ENCODE measurements at regions not wholly inside any gene's neighbourhood (a gene's known extent, or its start where the extent isn't known, plus 50 kb on each side); places are given as distances from the start of the nearest gene placed in this dataset.

DNA sequence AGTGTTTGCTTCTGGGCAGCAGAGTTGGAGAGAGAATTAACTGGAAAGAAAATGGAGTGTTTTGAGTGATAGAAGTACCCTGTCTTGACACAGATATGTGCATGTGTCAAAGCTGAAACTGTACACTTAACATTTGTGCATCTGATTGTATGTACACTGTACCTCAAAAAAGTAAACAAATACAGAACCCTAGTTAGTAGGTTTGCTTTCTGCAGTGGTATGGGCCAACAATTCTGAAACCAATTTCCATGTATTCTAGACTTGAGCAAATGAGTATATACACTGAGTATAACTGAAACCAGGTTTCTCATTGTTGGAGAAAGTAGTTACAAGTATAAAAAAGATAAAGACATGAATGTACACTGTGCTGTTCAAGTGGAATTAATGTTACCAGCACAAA lies 52.4 kb downstream of the ELAPOR2 start:
- TF ChIP-seq, protein P1, sequence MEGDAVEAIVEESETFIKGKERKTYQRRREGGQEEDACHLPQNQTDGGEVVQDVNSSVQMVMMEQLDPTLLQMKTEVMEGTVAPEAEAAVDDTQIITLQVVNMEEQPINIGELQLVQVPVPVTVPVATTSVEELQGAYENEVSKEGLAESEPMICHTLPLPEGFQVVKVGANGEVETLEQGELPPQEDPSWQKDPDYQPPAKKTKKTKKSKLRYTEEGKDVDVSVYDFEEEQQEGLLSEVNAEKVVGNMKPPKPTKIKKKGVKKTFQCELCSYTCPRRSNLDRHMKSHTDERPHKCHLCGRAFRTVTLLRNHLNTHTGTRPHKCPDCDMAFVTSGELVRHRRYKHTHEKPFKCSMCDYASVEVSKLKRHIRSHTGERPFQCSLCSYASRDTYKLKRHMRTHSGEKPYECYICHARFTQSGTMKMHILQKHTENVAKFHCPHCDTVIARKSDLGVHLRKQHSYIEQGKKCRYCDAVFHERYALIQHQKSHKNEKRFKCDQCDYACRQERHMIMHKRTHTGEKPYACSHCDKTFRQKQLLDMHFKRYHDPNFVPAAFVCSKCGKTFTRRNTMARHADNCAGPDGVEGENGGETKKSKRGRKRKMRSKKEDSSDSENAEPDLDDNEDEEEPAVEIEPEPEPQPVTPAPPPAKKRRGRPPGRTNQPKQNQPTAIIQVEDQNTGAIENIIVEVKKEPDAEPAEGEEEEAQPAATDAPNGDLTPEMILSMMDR (IDR thresholded peaks at IDR 0.05; ENCODE audit: insufficient read depth, low read length, severe bottlenecking), result no peak
- Histone ChIP-seq H3K27me3 (ENCODE audit: control insufficient read depth, insufficient read depth, low read length) (no peaks in the 10 kb centered on the region), H3K36me3 (ENCODE audit: control insufficient read depth, insufficient read depth, low read length) (no peaks in the 10 kb centered on the region), H3K4me3 (ENCODE audit: low read depth, low read length) (no peak overlapping the region)
- FAIRE-seq, result no peak
- no peak for DNase-seq (ENCODE audit: low read depth)

DNA sequence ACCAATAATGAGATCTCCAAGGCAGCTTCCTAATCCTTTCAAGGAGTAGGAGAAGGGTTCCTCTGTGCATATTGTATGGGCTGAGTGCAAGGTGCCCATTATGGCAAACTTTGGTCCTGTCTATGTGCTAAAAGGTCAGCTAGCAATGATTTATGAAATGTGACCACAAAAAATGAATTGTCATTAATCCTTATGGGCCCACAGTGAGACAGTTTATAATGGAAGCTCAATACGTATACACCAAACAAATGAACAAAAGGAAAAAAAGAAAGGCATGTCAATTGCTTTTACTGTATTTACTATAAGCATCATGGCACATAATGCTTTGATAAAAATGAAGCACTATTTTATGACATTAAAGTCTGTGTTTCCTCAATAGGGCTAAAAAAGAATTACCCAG lies 54.5 kb downstream of the ELAPOR2 start:
- TF ChIP-seq, protein P1 (IDR thresholded peaks at IDR 0.05; ENCODE audit: insufficient read depth, low read length, severe bottlenecking), result no peak
- no peak overlapping the region for H3K4me3 ChIP-seq (ENCODE audit: low read depth, low read length)
- no peaks in the 10 kb centered on the region for H3K36me3 ChIP-seq (ENCODE audit: control insufficient read depth, insufficient read depth, low read length)
- FAIRE-seq, result no peak
- H3K27me3 ChIP-seq (ENCODE audit: control insufficient read depth, insufficient read depth, low read length), result no peaks in the 10 kb centered on the region
- DNase-seq (ENCODE audit: low read depth), result no peak

DNA sequence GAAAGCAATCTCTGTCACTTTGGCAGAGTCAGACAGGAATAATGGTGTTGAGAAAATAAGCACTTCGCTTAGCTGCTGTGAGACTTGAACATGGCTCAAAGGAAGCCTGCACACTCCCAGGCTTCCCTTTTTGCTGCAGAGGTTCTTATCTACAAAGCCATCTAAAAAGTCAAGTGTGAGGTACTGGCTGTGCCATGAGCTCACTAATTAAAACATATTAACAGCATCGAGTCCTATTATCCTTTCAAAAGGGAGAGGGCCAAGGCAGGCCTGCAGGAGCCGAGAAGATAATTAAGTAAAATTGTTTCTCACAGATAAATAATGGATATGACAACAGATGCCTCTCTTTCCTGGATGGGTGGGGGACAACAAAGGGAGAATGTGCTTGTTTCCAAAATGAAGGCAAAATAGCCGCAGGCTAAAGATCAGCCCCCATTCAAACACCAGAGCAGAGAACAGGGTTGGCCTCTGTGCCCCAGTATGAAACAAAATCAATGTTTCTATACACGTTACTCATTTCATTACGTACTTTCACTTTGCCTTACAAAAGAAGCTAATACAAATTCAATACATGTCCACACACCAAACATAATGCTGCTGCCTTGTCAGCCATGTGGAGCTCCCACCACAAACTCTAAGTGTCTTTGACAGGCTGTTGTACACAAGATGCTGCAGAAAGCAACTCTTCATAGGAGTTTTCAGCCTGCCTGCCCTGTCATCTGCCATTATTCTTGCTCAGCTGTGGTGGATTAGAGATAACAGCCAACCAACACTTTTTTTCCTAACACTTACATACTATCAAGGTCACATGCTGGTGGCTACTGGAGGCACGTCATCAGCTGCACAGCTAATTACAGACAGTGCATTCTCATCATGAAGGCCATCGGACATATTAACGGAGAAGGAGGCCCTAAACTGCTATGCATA lies 55.3 kb downstream of the ELAPOR2 start:
- H3K27me3 ChIP-seq (ENCODE audit: control insufficient read depth, insufficient read depth, low read length), result no peaks in the 10 kb centered on the region
- TF ChIP-seq, protein P1 (IDR thresholded peaks at IDR 0.05; ENCODE audit: insufficient read depth, low read length, severe bottlenecking), result no peak
- no peak for FAIRE-seq
- H3K36me3 ChIP-seq (ENCODE audit: control insufficient read depth, insufficient read depth, low read length), result no peaks in the 10 kb centered on the region
- DNase-seq (ENCODE audit: low read depth), result no peak
- H3K4me3 ChIP-seq (ENCODE audit: low read depth, low read length), result no peak overlapping the region

DNA sequence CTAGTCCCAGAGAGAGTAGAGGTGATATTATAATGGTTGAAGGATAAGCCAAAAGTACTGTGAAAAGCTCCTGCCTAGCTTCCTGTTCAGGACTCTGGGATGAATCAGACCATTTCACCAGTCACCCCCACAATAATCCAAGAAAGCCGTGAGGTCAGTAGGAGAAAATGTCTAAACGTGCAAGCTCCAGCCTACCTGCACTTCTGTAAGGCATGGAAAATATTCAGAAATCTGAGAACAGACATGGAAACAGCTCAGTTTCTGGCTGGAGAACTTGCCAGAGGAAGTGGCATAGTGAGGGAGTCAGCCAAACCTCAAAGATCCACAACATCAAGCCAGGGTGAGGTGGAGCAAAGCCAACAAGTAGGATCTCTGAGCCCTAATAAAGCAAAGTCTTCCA lies 58.2 kb downstream of the ELAPOR2 start:
- Histone ChIP-seq H3K4me3 (ENCODE audit: low read depth, low read length) (no peak overlapping the region), H3K27me3 (ENCODE audit: control insufficient read depth, insufficient read depth, low read length) (no peaks in the 10 kb centered on the region), H3K36me3 (ENCODE audit: control insufficient read depth, insufficient read depth, low read length) (no peaks in the 10 kb centered on the region)
- FAIRE-seq, result no peak
- peak; percentile 57 for DNase-seq (ENCODE audit: low read depth)
- TF ChIP-seq, protein P1 (IDR thresholded peaks at IDR 0.05; ENCODE audit: insufficient read depth, low read length, severe bottlenecking), result no peak

DNA sequence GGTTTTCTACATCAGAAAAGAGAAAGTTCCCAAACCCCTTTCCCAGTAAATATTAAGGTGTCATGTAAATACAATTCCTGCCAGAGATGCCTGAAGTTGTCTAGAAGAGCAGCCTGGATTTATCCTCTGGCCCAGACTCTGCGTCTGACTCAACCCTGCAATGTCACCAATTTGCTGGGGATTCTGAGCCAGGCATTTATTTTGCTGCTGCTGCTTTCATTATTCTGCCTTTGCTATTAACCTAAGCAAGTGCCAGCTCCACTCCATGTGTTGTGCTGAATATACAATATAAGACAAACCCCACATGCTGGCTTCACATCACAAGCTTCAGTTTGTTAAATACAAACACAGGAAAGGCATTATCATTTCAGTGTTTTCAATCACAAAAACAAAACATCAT lies 59.1 kb downstream of the ELAPOR2 start:
- DNase-seq (ENCODE audit: low read depth) (no peak), FAIRE-seq (no peak)
- no peaks in the 10 kb centered on the region for H3K27me3 ChIP-seq (ENCODE audit: control insufficient read depth, insufficient read depth, low read length)
- TF ChIP-seq, protein P1 (IDR thresholded peaks at IDR 0.05; ENCODE audit: insufficient read depth, low read length, severe bottlenecking), result no peak
- no peak overlapping the region for H3K4me3 ChIP-seq (ENCODE audit: low read depth, low read length)
- H3K36me3 ChIP-seq (ENCODE audit: control insufficient read depth, insufficient read depth, low read length), result no peaks in the 10 kb centered on the region

Measured in bronchial epithelial cell (primary cell).